GM23248 (cell line): ENCODE measurements at regions not wholly inside any gene's neighbourhood (a gene's known extent, or its start where the extent isn't known, plus 50 kb on each side); places are given as distances from the start of the nearest gene placed in this dataset.

Experiments used
- DNase-seq: peaks from one replicate; pipeline ENCODE4 v3.0.0-alpha.2; 2015
- H2AFZ ChIP-seq: fragments of 200-600 bp; sonication (generic); 2 replicates; pipeline ENCODE4 v1.6.1; 2016; ENCODE audit warnings: antibody characterized with exemption
- H3F3A ChIP-seq: fragments of 200-600 bp; sonication (generic); 2 replicates; pipeline ENCODE4 v1.6.1; 2016; ENCODE audit warnings: mild to moderate bottlenecking, antibody characterized with exemption, mixed run types; ENCODE audit not compliant: insufficient read depth
- H3K27ac ChIP-seq: fragments of 200-600 bp; sonication (generic); 2 replicates; pipeline ENCODE4 v1.5.1; 2016; ENCODE audit warnings: mild to moderate bottlenecking
- H3K27me3 ChIP-seq: fragments of 200-600 bp; sonication (generic); replicated peaks from 2 replicates; pipeline ENCODE4 v1.6.1; 2016; ENCODE audit warnings: mild to moderate bottlenecking; ENCODE audit not compliant: insufficient read depth
- H3K36me3 ChIP-seq: fragments of 200-600 bp; sonication (generic); 2 replicates; pipeline ENCODE4 v1.6.1; 2016; ENCODE audit warnings: low read depth, mild to moderate bottlenecking
- H3K4me1 ChIP-seq: fragments of 200-600 bp; sonication (generic); 2 replicates; pipeline ENCODE4 v1.6.1; 2016; ENCODE audit warnings: mild to moderate bottlenecking; ENCODE audit not compliant: insufficient read depth
- H3K4me2 ChIP-seq: fragments of 200-600 bp; sonication (generic); one replicate; pipeline ENCODE4 v1.6.1; 2016; ENCODE audit warnings: mild to moderate bottlenecking; ENCODE audit not compliant: unreplicated experiment
- H3K4me3 ChIP-seq: fragments of 200-600 bp; sonication (generic); 2 replicates; pipeline ENCODE4 v1.5.1; 2016; ENCODE audit warnings: mild to moderate bottlenecking
- H3K79me2 ChIP-seq: fragments of 200-600 bp; sonication (generic); 2 replicates; pipeline ENCODE4 v1.6.1; 2016; ENCODE audit warnings: mild to moderate bottlenecking; ENCODE audit not compliant: insufficient read depth
- H3K9ac ChIP-seq: fragments of 200-600 bp; sonication (generic); 2 replicates; pipeline ENCODE4 v1.6.1; 2016; ENCODE audit warnings: mild to moderate bottlenecking
- H3K9me2 ChIP-seq: fragments of 200-600 bp; sonication (generic); 2 replicates; pipeline ENCODE4 v1.6.1; 2016; ENCODE audit warnings: mixed run types, mild to moderate bottlenecking, moderate library complexity; ENCODE audit not compliant: insufficient read depth
- H3K9me3 ChIP-seq: fragments of 200-600 bp; sonication (generic); one replicate; pipeline ENCODE4 v1.6.1; 2017; ENCODE audit warnings: low read depth
- H4K20me1 ChIP-seq: fragments of 200-600 bp; sonication (generic); 2 replicates; pipeline ENCODE4 v1.6.0; 2016; ENCODE audit not compliant: insufficient read depth
- EZH2 ChIP-seq: fragments of 200-600 bp; sonication (generic); IDR thresholded peaks from 2 replicates; pipeline ENCODE4 v1.6.1; 2018; ENCODE audit warnings: antibody characterized with exemption, mild to moderate bottlenecking; ENCODE audit not compliant: insufficient read depth, poor library complexity, severe bottlenecking
- EZH2phosphoT487 ChIP-seq: fragments of 200-600 bp; sonication (generic); IDR thresholded peaks from 2 replicates; pipeline ENCODE4 v1.6.1; 2018; ENCODE audit warnings: antibody characterized with exemption, moderate library complexity, mild to moderate bottlenecking, low read depth; ENCODE audit not compliant: insufficient read depth
- WGBS, 2 experiments: methylation state at CpG; one replicate each; pipeline ENCODE4 v1.1.6; 2015 to 2017; ENCODE audit warnings: low lambda C conversion rate in 2 of 2, low coverage in 1 of 2; ENCODE audit errors: missing lambda C conversion rate in 2 of 2; 5-methylcytosine and 5-hydroxymethylcytosine counted together
- in situ Hi-C: fragments of 300-500 bp; cut with MboI; formaldehyde crosslinking; loops from 2 replicates; pipeline ENCODE4 v1.15.0; 2020

DNA sequence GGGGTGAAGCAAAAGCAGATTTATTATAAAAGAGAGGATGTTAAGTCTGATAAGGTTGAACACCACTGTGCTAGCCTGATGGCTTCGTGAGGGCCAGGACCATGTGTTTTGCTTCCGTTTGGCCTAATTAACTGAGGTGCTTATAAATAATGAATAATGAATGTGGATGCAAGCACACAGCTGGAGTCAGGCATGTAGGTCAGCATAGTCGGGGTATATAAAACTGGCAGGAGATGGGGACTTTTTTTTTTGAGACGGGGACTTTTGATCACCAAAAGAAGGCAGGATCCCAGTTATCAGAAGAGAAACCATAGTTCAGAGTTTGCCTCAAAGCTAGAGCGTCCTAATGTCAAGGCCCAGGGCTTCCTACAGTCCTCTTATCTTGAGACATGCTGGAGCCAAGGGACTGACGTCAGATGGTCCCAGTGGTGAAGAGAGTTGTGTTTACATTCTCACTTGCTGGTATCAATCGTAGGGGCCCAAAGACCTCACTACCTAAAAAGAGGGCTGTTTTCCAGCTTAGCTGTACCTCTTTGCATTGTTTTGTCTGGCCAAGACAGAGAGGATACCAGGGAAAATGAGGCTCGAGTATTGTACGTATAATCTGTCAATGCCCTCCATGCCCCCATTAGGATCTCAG is 50.4 kb downstream of the RTL9 start:
- no peak for DNase-seq
- H3K4me2 ChIP-seq: no peak overlapping the region
- H4K20me1 ChIP-seq: no peaks in the 10 kb centered on the region
- peaks cover 33% of the 10 kb centered on the region for H3K4me1 ChIP-seq
- H3K36me3 ChIP-seq: no peaks in the 10 kb centered on the region
- H3K4me3 ChIP-seq: no peak overlapping the region
- no peak overlapping the region for H2AFZ ChIP-seq
- H3K9ac ChIP-seq: no peak overlapping the region; the same call in 1 of the 2 replicates
- WGBS, 2 experiments: 81 to 83% methylated on average over 8 of the region's 9 CpGs
- peaks cover 18% of the 10 kb centered on the region for H3F3A ChIP-seq
- H3K27me3 ChIP-seq: no peaks in the 10 kb centered on the region
- H3K27ac ChIP-seq: no peak overlapping the region
- TF ChIP-seq EZH2phosphoT487 (no peak), EZH2 (no peak)
- no peaks in the 10 kb centered on the region for H3K9me2 ChIP-seq
- no peaks in the 10 kb centered on the region for H3K9me3 ChIP-seq
- in situ Hi-C loops: loop anchor here (25.0 kb wide), 2 partner anchors 497 to 697 kb away; no protein-coding TSS in a partner anchor
- H3K79me2 ChIP-seq: no peaks in the 10 kb centered on the region

DNA sequence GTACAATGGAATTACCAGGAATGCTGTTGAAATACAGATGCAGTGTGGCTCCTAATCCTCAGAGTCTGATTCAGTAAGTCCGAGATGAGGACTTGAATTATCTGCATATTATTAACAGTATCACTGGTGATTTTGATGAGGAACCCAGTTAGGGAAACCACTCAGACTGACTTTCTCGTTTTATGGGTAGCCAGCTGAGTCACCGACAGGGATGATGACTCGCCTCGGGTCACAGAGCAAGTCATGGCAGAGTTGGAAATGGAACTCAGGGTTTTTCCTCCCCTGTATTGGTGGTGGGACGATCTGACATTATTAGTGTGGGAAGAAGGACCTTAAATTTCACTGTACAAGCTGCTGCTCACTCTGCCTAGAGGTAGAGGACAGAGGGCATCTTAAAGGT is 51.3 kb downstream of the RTL9 start:
- no peak for TF ChIP-seq EZH2phosphoT487
- no peak for TF ChIP-seq EZH2
- WGBS, 2 experiments: 0 to 2% methylated on average over 6 of the region's 6 CpGs
- no peaks in the 10 kb centered on the region for H3K9me2 ChIP-seq
- peaks cover 35% of the 10 kb centered on the region for H3K4me1 ChIP-seq
- no peaks in the 10 kb centered on the region for H3K36me3 ChIP-seq
- H3K27ac ChIP-seq: peak overlapping the region; percentile 62
- no peaks in the 10 kb centered on the region for H4K20me1 ChIP-seq
- in situ Hi-C loops: loop anchor here (5.0 to 25.0 kb wide), 3 partner anchors 248 to 698 kb away; no protein-coding TSS in a partner anchor
- H3K79me2 ChIP-seq: no peaks in the 10 kb centered on the region
- H2AFZ ChIP-seq: 0 out of 2 replicates have a peak overlapping the region, but pooled peaks have one; percentile 41
- no peaks in the 10 kb centered on the region for H3K27me3 ChIP-seq
- H3K9ac ChIP-seq: peak overlapping the region; percentile 49
- no peak overlapping the region for H3K4me3 ChIP-seq
- peak; percentile 83 for DNase-seq
- H3K9me3 ChIP-seq: no peaks in the 10 kb centered on the region
- H3K4me2 ChIP-seq: peak overlapping the region; percentile 48
- H3F3A ChIP-seq: peaks cover 22% of the 10 kb centered on the region; the same call in 1 of the 2 replicates

GRCh38 chrX:110410603-110411002 is 52.0 kb downstream of the RTL9 start:
- no peak overlapping the region for H3K9ac ChIP-seq
- no peaks in the 10 kb centered on the region for H3K79me2 ChIP-seq
- H3K27ac ChIP-seq: no peak overlapping the region
- no peaks in the 10 kb centered on the region for H3K9me2 ChIP-seq
- H4K20me1 ChIP-seq: no peaks in the 10 kb centered on the region
- no peak for DNase-seq
- no peaks in the 10 kb centered on the region for H3K36me3 ChIP-seq
- 84 to 85% methylated on average over 4 to 5 of the region's 5 CpGs for WGBS, 2 experiments
- TF ChIP-seq EZH2 (no peak), EZH2phosphoT487 (no peak)
- H3F3A ChIP-seq: peaks cover 27% of the 10 kb centered on the region; the same call in 1 of the 2 replicates
- peaks cover 40% of the 10 kb centered on the region for H3K4me1 ChIP-seq
- H3K4me3 ChIP-seq: no peak overlapping the region
- no peak overlapping the region for H2AFZ ChIP-seq
- no peak overlapping the region for H3K4me2 ChIP-seq
- H3K27me3 ChIP-seq: no peaks in the 10 kb centered on the region
- in situ Hi-C loops: loop anchor here (5.0 to 25.0 kb wide), 3 partner anchors 248 to 698 kb away; no protein-coding TSS in a partner anchor
- H3K9me3 ChIP-seq: no peaks in the 10 kb centered on the region

DNA sequence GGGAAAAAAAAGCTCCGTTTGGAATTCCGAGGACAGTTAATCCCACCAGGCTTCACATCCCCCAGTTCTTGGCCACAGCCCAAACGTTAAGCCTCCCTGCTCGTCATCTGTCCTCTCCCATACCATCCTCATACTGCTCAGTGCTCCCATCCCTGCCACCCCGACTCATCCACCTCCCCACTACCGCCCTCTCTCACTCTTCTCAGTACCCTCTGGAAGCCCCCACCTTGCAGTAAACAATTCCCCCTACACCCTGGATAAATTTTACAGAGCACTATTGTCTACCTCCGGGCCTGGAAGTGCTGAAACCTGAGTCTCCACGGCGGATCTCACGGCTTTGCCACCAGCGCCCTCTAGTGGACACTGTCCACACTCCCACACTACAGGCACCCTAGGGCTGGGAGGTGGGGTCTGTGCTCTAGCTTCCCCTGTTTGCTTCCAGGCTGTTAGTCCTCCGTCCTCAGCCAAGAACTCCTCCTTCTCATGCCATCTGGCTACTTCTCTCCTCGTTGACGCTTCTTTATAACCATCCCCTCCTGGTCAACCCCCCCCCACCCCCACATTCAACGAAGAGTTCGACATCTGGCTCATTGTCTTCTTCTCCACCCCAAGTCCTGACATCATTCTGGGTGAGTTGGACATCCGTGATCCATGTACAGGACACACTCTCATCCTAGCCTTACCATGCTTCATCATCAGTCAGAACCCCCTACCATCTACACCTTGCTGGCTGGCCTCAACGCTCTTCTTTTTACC is 54.5 kb downstream of the RTL9 start:
- peak overlapping the region; percentile 25; the same call in 1 of the 2 replicates for H3K9ac ChIP-seq
- no peak overlapping the region; the same call in 1 of the 2 replicates for H2AFZ ChIP-seq
- no peak overlapping the region for H3K4me2 ChIP-seq
- H3K4me1 ChIP-seq: peaks cover 49% of the 10 kb centered on the region
- no peaks in the 10 kb centered on the region for H3K79me2 ChIP-seq
- WGBS, 2 experiments: 16 to 23% methylated on average over 7 to 18 of the region's 18 CpGs
- DNase-seq: peak; percentile 75
- TF ChIP-seq EZH2phosphoT487 (no peak), EZH2 (no peak)
- no peaks in the 10 kb centered on the region for H3K36me3 ChIP-seq
- no peaks in the 10 kb centered on the region for H4K20me1 ChIP-seq
- H3K4me3 ChIP-seq: no peak overlapping the region
- H3F3A ChIP-seq: peaks cover 43% of the 10 kb centered on the region; the same call in 1 of the 2 replicates
- H3K27ac ChIP-seq: no peak overlapping the region
- H3K9me3 ChIP-seq: no peaks in the 10 kb centered on the region
- no peaks in the 10 kb centered on the region for H3K9me2 ChIP-seq
- in situ Hi-C loops: loop anchor here (5.0 to 25.0 kb wide), 3 partner anchors 251 to 701 kb away; no protein-coding TSS in a partner anchor
- no peaks in the 10 kb centered on the region for H3K27me3 ChIP-seq
